HG02678 (cell line): ENCODE measurements at regions not wholly inside any gene's neighbourhood (a gene's known extent, or its start where the extent isn't known, plus 50 kb on each side); places are given as distances from the start of the nearest gene placed in this dataset.

Source experiments
- ATAC-seq: cut with Tn5 transposase; IDR thresholded peaks from one replicate; pipeline ENCODE4 v1.9.1; 2021; ENCODE audit warnings: mild to moderate bottlenecking, moderate library complexity; ENCODE audit not compliant: unreplicated experiment

DNA sequence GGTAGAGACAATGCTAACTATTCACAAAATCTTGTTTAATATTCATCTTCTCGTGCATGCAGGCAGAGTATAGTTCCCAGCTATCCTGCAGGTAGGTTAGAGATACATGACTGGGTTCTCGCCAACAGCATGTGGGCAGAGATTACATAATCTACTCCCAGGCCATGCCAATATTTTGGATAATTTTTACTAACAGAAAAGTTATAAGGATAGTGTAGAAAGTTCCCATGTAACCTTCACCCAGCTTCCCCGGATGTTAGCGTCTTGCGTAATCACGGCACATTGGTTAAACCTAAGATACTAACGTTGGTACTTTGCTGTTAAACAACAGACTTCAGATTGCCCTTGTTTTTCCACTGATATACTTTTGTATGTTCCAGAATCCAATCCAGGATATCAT lies 215.5 kb upstream of the LARGE1 start:
- no peak for ATAC-seq

DNA sequence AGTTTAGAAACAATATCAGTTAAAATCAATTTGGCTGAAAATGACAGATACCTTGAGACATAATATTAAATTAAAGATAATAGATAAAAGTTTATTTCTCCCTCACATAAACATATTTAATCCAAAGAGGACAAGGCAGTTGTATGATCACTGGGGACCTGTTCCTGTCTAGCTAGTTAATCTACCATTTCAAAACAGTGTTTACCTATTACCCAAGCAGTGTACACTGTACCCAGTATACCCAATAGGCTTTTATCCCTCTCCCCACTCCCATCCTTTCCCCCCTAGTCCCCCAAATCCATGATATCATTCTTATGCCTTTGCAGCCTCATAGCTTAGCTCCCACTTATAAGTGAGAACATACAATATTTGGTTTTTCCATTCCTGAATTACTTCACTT lies 229.7 kb upstream of the LARGE1 start:
- no peak for ATAC-seq

DNA sequence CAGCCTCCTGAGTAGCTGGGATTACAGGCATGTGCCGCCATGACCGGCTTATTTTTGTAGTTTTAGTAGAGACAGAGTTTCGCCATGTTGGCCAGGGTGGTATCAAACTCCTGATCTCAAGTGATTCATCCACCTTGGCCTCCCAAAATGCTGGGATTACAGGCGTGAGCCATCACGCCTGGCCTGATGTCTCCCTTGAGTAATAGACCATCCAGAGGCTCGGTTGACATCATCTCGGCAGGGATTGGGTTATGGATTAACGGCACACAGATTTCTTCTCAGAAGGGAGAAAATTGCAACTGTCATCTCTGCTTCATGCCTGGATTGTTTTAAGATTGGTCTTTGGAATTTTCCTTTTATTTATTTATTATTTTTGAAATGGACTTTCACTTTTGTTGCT lies 239.2 kb upstream of the LARGE1 start:
- no peak for ATAC-seq

DNA sequence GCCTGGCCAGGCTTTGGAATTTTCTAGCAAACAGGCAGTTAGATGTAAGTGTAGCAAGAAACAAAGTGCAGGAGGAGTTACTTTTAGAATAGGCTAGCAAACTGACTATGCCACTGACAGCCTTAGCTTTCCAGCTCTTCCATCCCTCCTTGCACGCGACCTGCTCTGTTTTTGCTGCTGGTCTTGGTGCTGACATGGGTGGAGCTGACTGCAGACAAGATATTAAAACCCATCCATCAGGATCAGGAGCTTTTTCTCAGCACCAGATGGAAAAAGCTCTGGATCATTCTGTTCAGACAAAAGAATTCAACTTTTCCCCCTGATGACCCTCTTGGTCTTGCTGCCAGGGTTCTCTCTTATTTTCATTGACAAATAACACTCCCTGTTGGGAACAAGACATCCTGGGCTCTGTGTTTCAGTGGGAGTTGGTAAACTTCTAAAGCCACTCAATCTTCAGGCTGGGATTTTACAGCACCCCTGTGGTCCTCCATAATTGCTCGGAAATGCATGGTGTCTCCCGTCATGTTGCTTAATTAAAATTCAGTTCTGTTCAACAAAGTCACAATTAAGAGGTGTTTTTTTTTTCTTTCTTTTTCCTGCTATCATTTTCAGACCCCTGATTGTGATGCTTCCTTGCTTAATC lies 240.0 kb upstream of the LARGE1 start:
- ATAC-seq: no peak

DNA sequence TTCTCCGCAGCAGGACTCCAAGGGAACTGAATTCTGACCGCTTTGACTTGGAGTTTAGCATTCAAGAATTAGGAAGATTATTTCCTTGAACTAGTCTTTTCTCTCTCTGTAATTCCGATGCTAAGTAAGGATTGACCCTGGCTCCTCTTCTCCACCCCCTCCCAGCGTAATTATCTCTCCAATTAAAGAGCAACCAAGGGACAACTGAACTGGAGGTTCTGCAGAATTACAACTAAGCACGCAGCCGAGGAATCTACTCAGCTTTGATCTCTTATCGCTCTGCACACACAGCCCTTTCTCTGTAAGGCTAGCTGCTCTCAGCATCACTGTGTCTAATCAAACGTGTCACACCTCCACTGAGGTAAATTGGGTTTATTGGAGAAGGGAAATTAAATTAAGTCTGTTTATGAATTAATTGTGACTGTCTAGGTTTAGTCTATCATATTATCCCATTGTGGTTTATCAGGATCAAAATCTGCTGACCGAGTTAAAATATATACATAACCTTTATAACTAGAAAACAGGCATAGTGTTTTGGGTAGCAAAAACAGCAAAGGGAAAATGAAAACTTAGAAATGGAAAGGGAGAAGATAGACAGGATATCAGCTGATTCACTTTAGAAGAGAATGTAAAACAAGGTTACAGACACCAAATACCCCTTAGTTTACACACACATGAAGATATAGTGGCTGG lies 241.3 kb upstream of the LARGE1 start:
- ATAC-seq: no peak

DNA sequence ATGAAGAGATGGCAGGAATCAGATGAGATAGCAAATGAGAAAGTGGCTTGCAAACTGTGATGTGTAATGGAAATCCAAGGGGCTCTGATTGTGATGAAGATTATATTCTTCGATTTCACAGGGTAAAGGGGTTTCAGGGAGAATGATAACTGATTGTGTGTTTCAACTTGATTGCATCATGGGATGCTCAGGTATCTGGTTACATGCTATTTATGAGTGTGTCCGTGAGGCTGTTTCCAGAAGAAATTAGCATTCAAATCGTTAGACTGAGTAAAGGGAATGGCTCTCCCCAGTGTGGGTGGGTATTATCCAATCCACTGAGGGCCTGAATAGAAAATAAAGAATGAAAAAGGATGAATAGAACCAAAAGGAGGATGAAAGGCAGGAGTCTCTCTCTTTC lies 278.7 kb upstream of the LARGE1 start:
- ATAC-seq: no peak

DNA sequence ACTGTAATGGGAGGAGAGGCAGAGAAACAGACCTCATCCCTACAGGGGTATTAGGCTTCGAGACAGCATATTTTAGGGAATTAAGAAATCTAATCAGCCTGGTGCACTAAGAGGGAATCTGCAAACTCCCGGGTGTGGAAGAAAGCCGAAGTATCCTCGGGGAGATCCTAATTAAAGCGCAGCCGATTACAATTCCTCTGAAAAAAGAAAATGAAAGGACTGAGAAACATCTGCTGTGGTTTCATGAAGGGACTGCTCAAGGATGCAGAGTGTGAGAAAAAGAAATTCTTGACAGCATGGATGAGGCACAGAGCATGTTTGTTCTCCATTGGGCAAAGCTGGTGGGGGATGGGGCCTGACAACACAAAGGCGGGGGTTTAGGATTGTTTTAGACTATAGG lies 290.0 kb upstream of the LARGE1 start:
- no peak for ATAC-seq

DNA sequence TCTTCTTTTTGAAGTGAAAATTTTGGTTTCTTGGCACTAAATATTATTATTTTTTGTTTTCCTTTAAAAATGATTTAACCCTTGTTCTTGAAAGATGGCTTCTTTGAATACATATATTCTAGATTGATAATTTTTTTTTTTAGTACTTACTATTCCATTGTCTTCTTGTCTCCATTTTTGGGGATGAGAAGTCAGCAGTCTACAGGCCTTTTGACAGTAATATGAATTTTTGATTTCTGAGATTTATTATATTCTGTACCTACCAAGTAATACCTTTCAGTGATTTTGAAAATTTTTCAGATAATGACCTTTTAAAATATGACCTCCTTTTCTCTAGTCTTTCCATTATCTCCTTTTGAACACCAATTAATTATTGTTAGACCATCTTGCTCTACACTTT lies 294.1 kb upstream of the LARGE1 start:
- ATAC-seq: no peak

DNA sequence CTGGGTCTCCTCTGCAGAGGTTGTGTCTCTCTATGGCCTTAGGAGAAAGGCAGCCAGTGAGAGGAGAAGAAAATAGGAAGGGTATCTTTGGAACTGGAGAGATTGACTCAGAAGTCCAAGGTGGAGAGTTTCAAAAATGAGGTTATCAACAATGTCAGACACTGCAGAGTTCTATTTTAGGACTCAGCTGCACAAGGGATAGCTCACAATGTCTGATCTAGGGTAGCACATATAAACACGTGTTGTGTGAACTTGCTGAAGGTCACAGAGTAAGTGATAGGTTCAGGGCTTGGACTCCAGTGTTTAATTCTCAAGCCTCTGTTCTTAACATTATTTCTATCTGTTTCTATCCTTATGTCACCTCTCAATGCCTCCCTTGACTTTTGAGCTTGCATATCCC lies 305.0 kb upstream of the LARGE1 start:
- no peak for ATAC-seq

DNA sequence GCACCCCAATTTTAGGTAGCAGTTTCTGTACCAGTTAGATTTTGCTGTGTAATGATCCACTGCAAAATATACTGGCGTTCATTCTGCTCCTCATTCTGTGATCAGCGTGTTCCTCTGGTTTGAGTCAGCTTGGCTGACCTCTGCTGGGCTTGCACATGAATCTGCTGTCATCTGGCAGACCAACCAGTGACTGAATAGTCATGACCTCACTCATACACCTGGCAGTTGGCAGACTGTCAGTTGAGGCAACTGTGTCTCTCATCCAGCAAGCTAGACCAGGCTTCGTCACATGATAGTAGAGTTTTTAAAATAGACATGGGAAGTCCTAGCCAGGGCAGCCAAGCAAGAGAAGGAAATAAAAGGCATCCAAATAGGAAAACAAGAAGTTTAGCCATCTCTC lies 316.3 kb upstream of the LARGE1 start:
- no peak for ATAC-seq

DNA sequence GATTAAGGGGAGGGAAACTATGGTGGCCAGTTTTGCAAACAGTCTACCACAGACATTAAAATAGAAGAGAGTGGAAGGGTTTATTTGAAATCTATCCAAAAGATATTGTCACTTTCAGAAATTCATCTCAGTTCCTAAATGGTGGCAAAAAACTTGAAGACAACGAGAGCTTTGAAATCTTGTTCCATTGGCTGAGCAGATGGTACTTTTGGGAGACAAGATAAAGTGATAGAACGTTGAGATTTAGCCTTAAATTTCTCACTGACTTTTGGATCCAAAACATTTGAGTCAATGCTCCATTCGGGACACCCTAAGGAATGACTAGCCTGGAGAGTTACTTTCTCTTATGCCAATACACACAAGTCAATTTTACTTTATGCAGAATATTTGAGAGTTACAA lies 319.1 kb upstream of the LARGE1 start:
- ATAC-seq: no peak

DNA sequence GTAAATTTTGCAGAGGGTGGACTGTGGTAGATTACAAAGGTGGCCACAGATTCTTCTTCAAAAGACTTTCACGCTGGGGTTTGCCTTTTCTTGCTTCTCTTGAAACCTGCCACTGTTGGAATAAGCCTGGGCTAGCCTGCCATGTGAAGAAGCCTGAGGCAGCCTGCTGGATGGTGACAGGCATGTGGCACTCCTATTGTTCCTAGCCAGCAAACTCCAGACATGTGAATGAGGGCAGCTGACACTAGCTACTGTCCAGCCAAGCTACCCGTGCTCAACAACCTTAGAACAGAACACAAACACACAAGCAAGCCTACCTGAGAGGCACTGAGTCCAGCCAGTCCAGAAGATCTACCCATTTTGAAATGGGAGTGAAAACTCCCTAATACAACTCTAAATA lies 322.7 kb upstream of the LARGE1 start:
- no peak for ATAC-seq

DNA sequence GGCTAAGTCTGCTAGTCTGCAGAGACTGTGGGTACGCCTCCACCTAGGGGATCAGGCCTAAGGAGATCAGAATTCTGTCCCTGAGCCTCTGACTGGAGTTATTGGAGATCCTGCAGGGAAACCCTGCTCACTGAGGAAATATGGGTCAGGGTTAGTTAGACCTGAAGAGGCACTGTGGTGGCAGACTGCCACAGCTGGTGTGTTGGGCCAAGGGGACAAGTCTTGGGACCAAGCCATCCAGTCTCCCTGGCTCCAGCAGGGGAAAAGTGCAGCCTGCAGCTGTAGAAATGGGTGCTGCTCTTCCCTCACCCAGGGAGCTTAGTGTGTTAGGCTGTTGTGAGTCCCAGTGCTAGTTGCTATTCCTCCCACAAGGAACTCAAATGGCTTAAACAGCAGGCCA lies 334.8 kb upstream of the LARGE1 start:
- no peak for ATAC-seq

DNA sequence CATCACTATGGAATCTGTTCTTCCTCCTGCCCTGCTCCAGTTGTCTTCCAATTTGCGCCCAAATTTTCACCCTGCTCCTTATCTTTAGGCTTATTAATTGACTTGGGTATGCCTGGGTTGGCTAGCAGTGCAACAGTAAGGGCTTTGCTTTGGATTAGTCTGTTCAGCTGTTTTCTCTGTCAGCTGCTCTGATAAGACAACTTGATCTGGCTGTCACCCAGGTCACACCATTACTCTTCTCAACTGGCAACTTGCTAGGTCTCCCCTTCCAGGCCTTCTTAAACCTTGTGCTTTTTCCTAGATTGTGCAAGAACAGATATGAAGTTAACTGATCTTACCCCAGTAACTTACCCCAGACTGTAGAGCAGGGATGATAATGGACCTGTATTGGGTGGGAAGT lies 357.8 kb upstream of the LARGE1 start:
- ATAC-seq: no peak

DNA sequence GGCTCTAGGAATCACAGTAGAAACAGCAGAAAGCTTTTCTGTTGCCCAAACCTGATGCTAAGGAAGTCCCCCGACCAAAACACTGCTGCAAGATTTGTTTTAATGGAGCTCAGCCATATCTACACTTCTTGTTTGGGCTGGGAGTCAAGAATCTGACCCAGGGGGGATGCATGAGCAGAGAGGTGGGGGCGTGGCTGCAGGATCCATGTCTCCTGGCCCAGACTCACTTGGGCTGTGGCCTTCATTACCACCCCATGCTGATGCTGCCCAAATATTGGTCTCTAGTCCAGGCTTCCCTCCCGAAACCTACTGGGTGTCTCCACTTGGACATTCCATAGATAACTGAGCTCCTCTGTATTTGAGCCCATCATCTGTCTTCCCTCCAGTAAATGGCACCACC lies 361.5 kb upstream of the LARGE1 start:
- ATAC-seq: no peak

DNA sequence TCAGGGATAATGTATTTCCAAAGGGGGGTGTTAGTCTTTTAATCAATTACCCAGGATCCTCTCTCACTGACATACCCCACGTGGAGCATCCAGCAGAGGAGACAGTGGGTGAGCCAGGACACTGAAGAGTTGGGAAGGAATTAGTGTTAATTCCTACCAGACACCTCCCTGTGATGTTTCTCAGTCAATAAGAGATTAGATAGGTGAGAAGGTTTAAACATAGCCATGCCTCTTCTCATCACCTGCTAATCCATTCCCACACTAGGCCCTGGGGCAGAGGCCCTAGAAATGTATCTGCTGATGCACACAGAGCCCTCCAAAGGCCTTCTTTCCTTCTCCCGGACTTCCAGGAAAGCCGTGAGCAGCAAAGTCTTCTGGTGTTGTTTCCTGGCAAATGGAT lies 363.6 kb upstream of the LARGE1 start:
- no peak for ATAC-seq

DNA sequence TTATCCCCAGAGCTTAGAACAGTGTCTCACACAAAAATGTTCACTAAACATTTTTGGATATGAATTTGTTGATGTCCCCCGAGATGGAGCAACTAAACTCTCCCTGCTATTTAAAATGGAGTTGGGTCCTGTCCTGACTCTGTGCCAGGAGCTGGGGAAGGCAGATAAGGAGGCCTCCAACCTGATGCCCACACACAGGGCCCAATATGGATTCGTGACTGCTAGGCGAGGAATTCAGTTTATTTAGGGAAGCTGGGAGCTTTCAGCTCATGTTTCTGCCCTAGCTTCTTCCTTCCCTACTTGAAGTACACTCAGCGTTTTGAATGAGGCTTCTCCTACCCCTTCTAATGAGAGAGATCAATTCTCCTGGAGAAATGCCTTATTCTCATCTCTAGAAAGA lies 373.0 kb upstream of the LARGE1 start:
- no peak for ATAC-seq

DNA sequence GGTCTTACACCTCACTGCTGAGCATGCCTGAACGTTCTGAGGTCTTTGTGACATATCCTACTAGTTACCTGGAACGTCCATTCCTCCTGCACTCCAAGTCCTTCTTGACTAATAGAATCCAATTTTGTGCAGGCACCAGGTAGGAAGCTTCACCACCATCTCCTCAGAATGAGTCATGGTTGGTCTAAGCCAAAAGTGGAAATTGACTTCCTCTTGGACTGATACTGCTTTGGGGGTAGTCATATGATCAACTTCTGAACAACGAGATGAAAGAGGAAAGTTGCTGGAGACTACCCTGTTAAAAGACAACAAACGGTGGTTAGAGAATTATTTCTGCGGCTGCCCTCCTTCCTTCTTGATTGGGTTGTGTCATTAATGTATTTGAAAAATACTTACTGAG lies 374.2 kb upstream of the LARGE1 start:
- no peak for ATAC-seq

DNA sequence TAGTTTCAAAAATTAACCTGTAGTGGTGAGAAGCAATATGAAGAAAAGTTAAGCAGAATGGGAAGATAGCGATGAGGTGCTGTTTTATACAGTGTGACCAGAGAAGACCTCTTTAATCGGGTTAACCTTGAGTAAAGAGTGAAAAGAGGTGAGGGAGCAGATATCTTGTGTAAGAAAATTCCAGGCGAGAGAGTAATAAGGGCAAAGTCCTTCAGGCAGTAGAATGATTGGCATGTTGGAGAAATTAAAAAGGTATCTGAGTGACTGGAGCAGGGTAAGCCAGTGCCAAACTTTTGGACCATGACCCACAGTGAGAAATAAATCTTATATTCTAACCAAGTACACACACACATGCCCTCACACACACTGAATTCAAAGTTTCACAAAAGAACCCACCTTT lies 374.7 kb upstream of the LARGE1 start:
- no peak for ATAC-seq

DNA sequence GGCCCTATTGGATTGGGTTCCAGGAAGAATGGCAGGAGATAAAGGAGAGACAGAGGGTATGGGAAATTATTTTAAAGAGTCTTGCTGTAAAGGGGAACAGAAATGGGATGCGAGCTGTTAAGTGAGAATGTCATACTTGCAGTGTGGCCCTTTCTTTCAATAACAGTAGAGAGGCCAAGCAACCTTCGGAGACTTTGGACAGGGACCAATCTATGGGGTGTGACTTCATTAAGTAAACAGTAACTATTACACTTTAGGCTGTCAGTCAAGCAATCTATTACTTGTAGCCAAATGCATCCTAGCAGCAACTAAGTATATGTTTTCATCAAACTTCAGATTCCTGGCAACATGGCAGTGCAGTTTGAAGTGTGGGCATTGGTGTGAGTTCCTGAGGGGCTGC lies 376.2 kb upstream of the LARGE1 start:
- no peak for ATAC-seq

DNA sequence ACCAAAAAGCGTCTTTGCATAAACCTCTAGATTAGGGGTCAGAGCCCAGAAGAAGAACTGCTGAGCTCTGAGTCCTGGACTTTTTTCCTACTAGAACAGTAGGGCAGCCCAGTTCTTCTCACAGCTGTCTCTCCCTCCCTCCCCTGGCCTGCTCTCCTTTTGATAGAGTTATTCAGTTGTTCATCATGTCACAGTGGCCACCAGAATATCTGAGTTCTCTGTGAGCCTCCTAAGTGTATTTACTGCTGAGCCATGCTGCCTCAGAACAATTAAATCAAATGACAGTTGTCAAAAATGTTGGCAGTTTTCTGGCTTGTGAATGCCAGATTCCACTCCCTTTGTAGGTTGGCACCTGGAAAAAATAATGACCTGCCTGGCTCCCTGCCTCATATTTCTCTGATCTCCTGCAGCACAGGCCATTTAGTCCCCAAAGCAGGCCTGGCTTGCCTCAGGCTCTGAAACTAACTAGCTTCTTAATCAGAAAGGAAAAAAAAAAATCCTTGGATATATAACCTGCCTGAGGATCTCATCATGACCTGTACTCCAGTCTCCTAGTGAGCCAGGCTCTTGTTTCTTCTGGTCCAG lies 377.4 kb upstream of the LARGE1 start:
- no peak for ATAC-seq

DNA sequence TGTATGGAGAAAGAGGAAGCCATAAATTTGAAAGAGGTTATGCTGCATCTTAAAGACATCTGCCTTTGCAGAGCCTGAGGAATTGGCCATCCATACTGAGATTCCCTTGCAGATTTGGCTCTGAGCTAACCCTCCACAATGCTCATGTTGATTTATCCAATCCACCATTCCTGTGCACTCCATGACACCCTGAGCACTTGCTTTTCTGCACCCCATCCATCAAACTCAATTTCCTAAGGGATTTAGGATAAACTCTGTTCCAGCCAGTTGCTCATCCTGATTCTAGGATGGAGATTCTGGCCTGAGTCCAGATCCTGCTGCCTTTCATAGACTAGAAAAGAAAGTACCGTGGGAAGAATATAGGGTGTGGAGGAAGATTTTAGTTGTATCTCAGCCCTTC lies 379.2 kb upstream of the LARGE1 start:
- ATAC-seq: no peak

DNA sequence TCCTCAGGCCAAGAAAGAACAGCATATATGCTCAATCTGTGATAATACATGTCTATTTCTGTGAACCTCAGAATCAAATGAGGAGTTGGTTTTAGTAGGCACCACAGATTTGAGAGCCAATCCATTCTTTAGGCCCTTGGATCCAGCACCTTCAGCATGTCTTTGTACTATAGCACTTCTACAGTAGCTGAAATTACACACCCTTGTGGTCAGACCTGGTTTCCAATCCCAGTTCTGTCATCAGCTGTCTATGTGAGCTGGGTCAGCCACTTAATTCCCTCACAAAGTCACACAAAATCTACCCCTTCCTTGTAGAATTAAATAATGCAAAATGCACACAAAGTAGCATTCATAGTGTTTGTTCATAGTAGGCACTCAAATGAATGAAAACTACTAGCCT lies 381.3 kb upstream of the LARGE1 start:
- no peak for ATAC-seq
